ENCODE measurements at regions not wholly inside any gene's neighbourhood (a gene's known extent, or its start where the extent isn't known, plus 50 kb on each side); places are given as distances from the start of the nearest gene placed in this dataset.

- TF ChIP-seq POLR2A (IDR thresholded peaks at IDR 0.05) (no peak), POLR2AphosphoS5 (IDR thresholded peaks at IDR 0.05) (no peak)
Observed at GRCh38 chr6:140970485-140970884, 1162.2 kb upstream of the GJE1 start.
